ENCODE measurements at regions not wholly inside any gene's neighbourhood (a gene's known extent, or its start where the extent isn't known, plus 50 kb on each side); places are given as distances from the start of the nearest gene placed in this dataset.

- Mint-ChIP-seq H3K27me3 (ENCODE audit: insufficient read depth, low read depth, poor library complexity) (no peaks in the 10 kb centered on the region), H3K36me3 (ENCODE audit: low read depth) (no peaks in the 10 kb centered on the region), H3K4me3 (no peak overlapping the region), H3K27ac (no peak overlapping the region), H3K9me3 (no peaks in the 10 kb centered on the region), H3K4me1 (no peaks in the 10 kb centered on the region)
- no peak for ATAC-seq
- no peaks in the 10 kb centered on the region for H3K36me3 ChIP-seq (ENCODE audit: insufficient read depth)
- no peak overlapping the region for H2AFZ ChIP-seq
- no peak for TF ChIP-seq CTCF (conservative IDR thresholded peaks at IDR 0.05; ENCODE audit: low read depth in 2 of 2)
- TF ChIP-seq ZNF462 (CRISPR knock-in tag; IDR thresholded peaks at IDR 0.05): no peak
- TF ChIP-seq ETS1 (IDR thresholded peaks at IDR 0.05): no peak
- TF ChIP-seq POLR2AphosphoS5 (IDR thresholded peaks at IDR 0.05; ENCODE audit: low read depth): no peak
- no peak for TF ChIP-seq EZH2phosphoT487 (IDR thresholded peaks at IDR 0.05; ENCODE audit: unreplicated experiment)
- TF ChIP-seq CREB1 (CRISPR knock-in tag; IDR thresholded peaks at IDR 0.05; ENCODE audit: low read depth): no peak
- no peak for TF ChIP-seq NANOG (IDR thresholded peaks at IDR 0.05; ENCODE audit: borderline replicate concordance)
- TF ChIP-seq STAT1 (IDR thresholded peaks at IDR 0.05; ENCODE audit: unreplicated experiment): no peak
- TF ChIP-seq ZNF114 (CRISPR knock-in tag; IDR thresholded peaks at IDR 0.05): no peak
- no peak for TF ChIP-seq REST (IDR thresholded peaks at IDR 0.05; ENCODE audit: unreplicated experiment)
- TF ChIP-seq ZNF331 (CRISPR knock-in tag; IDR thresholded peaks at IDR 0.05; ENCODE audit: low read depth): no peak
- no peak for TF ChIP-seq EZH2 (IDR thresholded peaks at IDR 0.05; ENCODE audit: low read depth, unreplicated experiment)
- no peak for TF ChIP-seq JUNB (IDR thresholded peaks at IDR 0.05; ENCODE audit: unreplicated experiment)
- H3K4me3 ChIP-seq: no peak overlapping the region
- no peak overlapping the region for H3K4me2 ChIP-seq
- no peaks in the 10 kb centered on the region for H3K79me2 ChIP-seq (replicated peaks; ENCODE audit: insufficient read depth)
- no peaks in the 10 kb centered on the region for H3K27me3 ChIP-seq (ENCODE audit: insufficient read depth)
- H3K4me1 ChIP-seq (ENCODE audit: insufficient read depth): no peaks in the 10 kb centered on the region
- no peak for DNase-seq (ENCODE audit: low spot score)
- no peak overlapping the region for H3K27ac ChIP-seq (ENCODE audit: low read depth)
- no peaks in the 10 kb centered on the region for H3F3A ChIP-seq (replicated peaks; ENCODE audit: low read depth)
- no peaks in the 10 kb centered on the region for H4K20me1 ChIP-seq (replicated peaks; ENCODE audit: insufficient read depth)
- H3K9me2 ChIP-seq (ENCODE audit: insufficient read depth): peaks cover 1% of the 10 kb centered on the region; the same call in 1 of the 2 replicates
Measured at GRCh38 chr6:156550949-156551348, 226.2 kb upstream of the ARID1B start.

Measured in GM23338 (cell line).